HG02884 (cell line): ENCODE measurements at regions not wholly inside any gene's neighbourhood (a gene's known extent, or its start where the extent isn't known, plus 50 kb on each side); places are given as distances from the start of the nearest gene placed in this dataset.
"Not testable (repeated sequence)": the region's sequence is repeated elsewhere in the genome, so short reads cannot be mapped to it uniquely, and the experiment has no call there.

ENCODE experiments used
- ATAC-seq: cut with Tn5 transposase; IDR thresholded peaks from one replicate; pipeline ENCODE4 v1.9.1; 2021; ENCODE audit warnings: mild to moderate bottlenecking, moderate library complexity; ENCODE audit not compliant: unreplicated experiment

- ATAC-seq, result no peak
These were observed 225.0 kb upstream of the DDHD1 start for GRCh38 chr14:53378142-53378541.

- no peak for ATAC-seq
These were observed 222.9 kb upstream of the DDHD1 start for GRCh38 chr14:53376064-53376463.

- ATAC-seq, result no peak
These were observed 222.5 kb upstream of the DDHD1 start for GRCh38 chr14:53375599-53375998.

GRCh38 chr14:53368711-53369201 is 215.6 kb upstream of the DDHD1 start:
- ATAC-seq, result no peak

GRCh38 chr14:53368066-53368465 is 214.9 kb upstream of the DDHD1 start:
- ATAC-seq, result no peak

- no peak for ATAC-seq
These were observed 214.5 kb upstream of the DDHD1 start for GRCh38 chr14:53367644-53368026.

GRCh38 chr14:53365486-53366130 is 212.5 kb upstream of the DDHD1 start:
- ATAC-seq, result no peak

GRCh38 chr14:53362916-53363315 is 209.8 kb upstream of the DDHD1 start:
- ATAC-seq, result not testable (repeated sequence)

GRCh38 chr14:53360829-53361228 is 207.7 kb upstream of the DDHD1 start:
- ATAC-seq, result no peak

- no peak for ATAC-seq
These were observed 205.0 kb upstream of the DDHD1 start for GRCh38 chr14:53358166-53358565.

GRCh38 chr14:53356361-53357150 is 203.4 kb upstream of the DDHD1 start:
- ATAC-seq, result no peak

- ATAC-seq, result no peak
These were observed 202.5 kb upstream of the DDHD1 start for GRCh38 chr14:53355581-53356112.

- no peak for ATAC-seq
These were observed 201.2 kb upstream of the DDHD1 start for GRCh38 chr14:53354336-53354735.

GRCh38 chr14:53350866-53351265 is 197.7 kb upstream of the DDHD1 start:
- ATAC-seq, result no peak

GRCh38 chr14:53350429-53350828 is 197.3 kb upstream of the DDHD1 start:
- ATAC-seq, result no peak

- no peak for ATAC-seq
These were observed 193.9 kb upstream of the DDHD1 start for GRCh38 chr14:53346988-53347387.

GRCh38 chr14:53341324-53341723 is 188.2 kb upstream of the DDHD1 start:
- ATAC-seq, result no peak

- no peak for ATAC-seq
These were observed 185.1 kb upstream of the DDHD1 start for GRCh38 chr14:53338192-53338591.

GRCh38 chr14:53336729-53337128 is 183.6 kb upstream of the DDHD1 start:
- ATAC-seq, result no peak

GRCh38 chr14:53333809-53334208 is 180.7 kb upstream of the DDHD1 start:
- ATAC-seq, result no peak

GRCh38 chr14:53331921-53332320 is 178.8 kb upstream of the DDHD1 start:
- no peak for ATAC-seq

- no peak for ATAC-seq
These were observed 178.1 kb upstream of the DDHD1 start for GRCh38 chr14:53331247-53331646.
